Mesenchymal stem cell (in vitro differentiated cells and primary cell): ENCODE measurements at regions not wholly inside any gene's neighbourhood (a gene's known extent, or its start where the extent isn't known, plus 50 kb on each side); places are given as distances from the start of the nearest gene placed in this dataset.

Experiments
- DNase-seq: peaks from one replicate; pipeline ENCODE4 v3.0.0-alpha.2; 2013
- H2AFZ ChIP-seq: one replicate; pipeline ENCODE4 v1.6.1; 2013; ENCODE audit warnings: low read depth, mild to moderate bottlenecking, control low read depth, inconsistent platforms, low read length, moderate library complexity
- H2AK5ac ChIP-seq: 2 replicates; pipeline ENCODE4 v1.6.1; 2013; ENCODE audit warnings: low read length, moderate library complexity, mild to moderate bottlenecking, inconsistent platforms; ENCODE audit not compliant: severe bottlenecking
- H2BK120ac ChIP-seq: one replicate; pipeline ENCODE4 v1.6.1; 2013; ENCODE audit warnings: low read depth, mild to moderate bottlenecking, inconsistent platforms, low read length, moderate library complexity
- H2BK12ac ChIP-seq, 2 experiments: one replicate each; pipeline ENCODE4 v1.6.1; 2013; ENCODE audit warnings: inconsistent platforms in 2 of 2, low read length in 2 of 2, mild to moderate bottlenecking in 2 of 2, moderate library complexity in 2 of 2, control low read depth in 1 of 2
- H2BK15ac ChIP-seq: one replicate; pipeline ENCODE4 v1.6.1; 2013; ENCODE audit warnings: mild to moderate bottlenecking, low read depth, inconsistent platforms; ENCODE audit not compliant: poor library complexity, severe bottlenecking
- H2BK5ac ChIP-seq: 2 replicates; pipeline ENCODE4 v1.6.1; 2013; ENCODE audit warnings: low read depth, mild to moderate bottlenecking, low read length, control low read depth, inconsistent platforms; ENCODE audit not compliant: poor library complexity, severe bottlenecking
- H3K14ac ChIP-seq, 2 experiments: one replicate each; pipeline ENCODE4 v1.6.1; 2013; ENCODE audit warnings: inconsistent platforms in 2 of 2, low read length in 2 of 2, control low read depth in 1 of 2, mild to moderate bottlenecking in 1 of 2, moderate library complexity in 1 of 2
- H3K18ac ChIP-seq, 2 experiments: one replicate each; pipeline ENCODE4 v1.6.1; 2013; ENCODE audit warnings: inconsistent platforms in 2 of 2, low read length in 2 of 2, control low read depth in 1 of 2, low read depth in 1 of 2, mild to moderate bottlenecking in 1 of 2
- H3K23ac ChIP-seq, 2 experiments: one replicate each; pipeline ENCODE4 v1.6.1; 2013; ENCODE audit warnings: inconsistent platforms in 2 of 2, low read length in 2 of 2, mild to moderate bottlenecking in 2 of 2, moderate library complexity in 2 of 2, control low read depth in 1 of 2
- H3K27ac ChIP-seq: 2 replicates; pipeline ENCODE4 v1.5.1; 2013; ENCODE audit warnings: mild to moderate bottlenecking, moderate library complexity, low read length, control low read depth, inconsistent platforms; ENCODE audit not compliant: poor library complexity, severe bottlenecking
- H3K27me3 ChIP-seq, 2 experiments: 2 replicates each; pipeline versions ENCODE4 v1.6.1 to v1.7.0; 2013; ENCODE audit warnings: low read length in 2 of 2, mild to moderate bottlenecking in 2 of 2, moderate library complexity in 2 of 2, control low read depth in 1 of 2, inconsistent platforms in 1 of 2; ENCODE audit not compliant: control insufficient read depth in 1 of 2, insufficient read depth in 1 of 2
- H3K36me3 ChIP-seq, 2 experiments: 2 replicates each; pipeline versions ENCODE4 v1.6.1 to v1.7.0; 2013; ENCODE audit warnings: low read length in 2 of 2, control low read depth in 1 of 2, inconsistent platforms in 1 of 2, low read depth in 1 of 2, mild to moderate bottlenecking in 1 of 2; ENCODE audit not compliant: insufficient read depth in 2 of 2, control insufficient read depth in 1 of 2
- H3K4ac ChIP-seq, 2 experiments: one replicate each; pipeline ENCODE4 v1.6.1; 2013; ENCODE audit warnings: inconsistent platforms in 2 of 2, low read length in 2 of 2, mild to moderate bottlenecking in 2 of 2, moderate library complexity in 2 of 2, control low read depth in 1 of 2, low read depth in 1 of 2
- H3K4me1 ChIP-seq: 2 replicates; pipeline ENCODE4 v1.6.1; 2013; ENCODE audit warnings: low read depth, low read length, control low read depth; ENCODE audit not compliant: control insufficient read depth, insufficient read depth
- H3K4me2 ChIP-seq: 2 replicates; pipeline ENCODE4 v1.6.1; 2013; ENCODE audit warnings: low read length, mild to moderate bottlenecking, inconsistent platforms; ENCODE audit not compliant: poor library complexity, severe bottlenecking
- H3K4me3 ChIP-seq, 2 experiments: 2 replicates each; pipeline versions ENCODE4 v1.5.1 to v1.7.0; 2013; ENCODE audit warnings: low read length in 2 of 2, mild to moderate bottlenecking in 2 of 2, control low read depth in 1 of 2, low read depth in 1 of 2; ENCODE audit not compliant: insufficient read depth in 1 of 2
- H3K79me1 ChIP-seq: replicated peaks from 2 replicates; pipeline ENCODE4 v1.6.1; 2013; ENCODE audit warnings: mild to moderate bottlenecking, control low read depth, low read length, inconsistent platforms; ENCODE audit not compliant: poor library complexity, severe bottlenecking
- H3K9ac ChIP-seq: 2 replicates; pipeline ENCODE4 v1.7.0; 2013; ENCODE audit warnings: mild to moderate bottlenecking, low read length, moderate library complexity
- H3K9me3 ChIP-seq: 2 replicates; pipeline ENCODE4 v1.7.0; 2013; ENCODE audit warnings: mild to moderate bottlenecking, low read length; ENCODE audit not compliant: control insufficient read depth
- H4K8ac ChIP-seq: one replicate; pipeline ENCODE4 v1.6.1; 2013; ENCODE audit warnings: inconsistent platforms, mild to moderate bottlenecking, low read length, moderate library complexity
- H4K91ac ChIP-seq: one replicate; pipeline ENCODE4 v1.6.1; 2013; ENCODE audit warnings: mild to moderate bottlenecking, low read length, inconsistent platforms
- WGBS: methylation state at CpG from one replicate; pipeline ENCODE4 v1.1.7; 2013; ENCODE audit warnings: mixed read lengths; 5-methylcytosine and 5-hydroxymethylcytosine counted together

DNA sequence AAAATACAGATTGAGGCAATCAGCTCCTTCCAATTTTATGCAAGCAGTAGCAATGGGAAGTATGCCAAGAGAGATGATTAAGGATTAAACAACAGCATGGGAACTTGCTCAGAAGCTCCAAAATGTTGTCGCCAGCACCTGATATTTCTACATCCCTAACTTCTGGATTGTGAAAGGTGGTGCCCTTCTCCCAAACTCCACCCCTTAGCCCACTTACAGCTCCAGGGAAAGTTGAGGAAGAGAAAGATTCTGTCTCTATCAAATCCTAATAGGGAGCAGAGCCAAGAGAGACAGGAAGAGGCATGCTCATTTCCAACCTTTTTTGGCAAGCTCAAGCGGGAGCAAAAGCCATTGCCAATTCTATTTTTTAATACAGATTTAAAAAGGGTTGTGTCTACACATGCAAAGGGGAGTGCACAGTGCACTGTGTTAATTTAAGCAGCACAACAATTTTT lies 92.4 kb upstream of the NR3C1 start:
- Histone ChIP-seq H3K4me3 (no peak overlapping the region), H2AFZ (no peak overlapping the region), H3K36me3 (no peaks in the 10 kb centered on the region), H3K27me3 (no peaks in the 10 kb centered on the region), H3K9ac (no peak overlapping the region), H4K91ac (no peak overlapping the region), H3K4me1 (no peaks in the 10 kb centered on the region), H3K4me2 (no peak overlapping the region), H2BK120ac (no peak overlapping the region), H3K4ac (no peak overlapping the region), H3K9me3 (no peaks in the 10 kb centered on the region), H3K27ac (no peak overlapping the region), H3K14ac (no peak overlapping the region), H3K23ac (no peak overlapping the region), H3K79me1 (no peaks in the 10 kb centered on the region), H3K18ac (no peak overlapping the region), H2BK12ac (no peak overlapping the region), H2AK5ac (no peak overlapping the region), H4K8ac (no peak overlapping the region), H2BK5ac (no peak overlapping the region), H2BK15ac (no peak overlapping the region)
- WGBS = no CpG with 5 or more reads among the region's 2 CpGs
- DNase-seq = peak; percentile 47

DNA sequence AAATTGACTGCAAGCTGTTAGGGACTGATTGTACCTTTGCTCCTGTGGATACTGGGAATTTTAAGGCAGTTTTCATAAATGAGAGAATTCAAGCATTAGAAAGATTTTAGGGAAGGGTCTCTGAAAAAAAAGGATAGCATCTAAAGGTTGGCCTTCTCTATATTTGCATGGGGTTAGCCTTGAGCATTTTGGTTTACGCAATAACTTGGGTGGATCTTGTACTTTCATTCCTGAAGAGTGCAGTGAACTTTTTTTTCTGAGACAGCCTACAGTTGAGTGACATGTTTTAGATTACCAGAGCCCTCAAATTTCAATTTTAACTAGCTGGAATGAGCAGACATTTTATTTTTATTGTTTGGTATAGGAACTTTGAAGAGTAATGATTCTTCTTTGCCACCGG lies 91.6 kb upstream of the NR3C1 start:
- H3K4me2 ChIP-seq = no peak overlapping the region
- no peak overlapping the region for H2BK15ac ChIP-seq
- no peaks in the 10 kb centered on the region for H3K79me1 ChIP-seq
- no peak overlapping the region for H2AFZ ChIP-seq
- 100% methylated on average over 1 of the region's 2 CpGs for WGBS
- no peak overlapping the region for H4K91ac ChIP-seq
- peak; percentile 15 for DNase-seq
- no peaks in the 10 kb centered on the region for H3K4me1 ChIP-seq
- no peak overlapping the region for H4K8ac ChIP-seq
- no peak overlapping the region for H3K18ac ChIP-seq
- no peaks in the 10 kb centered on the region for H3K27me3 ChIP-seq
- no peak overlapping the region for H3K9ac ChIP-seq
- H3K4me3 ChIP-seq = no peak overlapping the region
- H3K23ac ChIP-seq = no peak overlapping the region
- H2BK12ac ChIP-seq = no peak overlapping the region
- H2AK5ac ChIP-seq = no peak overlapping the region
- H3K27ac ChIP-seq = no peak overlapping the region
- no peak overlapping the region for H2BK5ac ChIP-seq
- no peak overlapping the region for H2BK120ac ChIP-seq
- no peaks in the 10 kb centered on the region for H3K9me3 ChIP-seq
- H3K36me3 ChIP-seq = no peaks in the 10 kb centered on the region
- H3K14ac ChIP-seq = no peak overlapping the region
- H3K4ac ChIP-seq = no peak overlapping the region

DNA sequence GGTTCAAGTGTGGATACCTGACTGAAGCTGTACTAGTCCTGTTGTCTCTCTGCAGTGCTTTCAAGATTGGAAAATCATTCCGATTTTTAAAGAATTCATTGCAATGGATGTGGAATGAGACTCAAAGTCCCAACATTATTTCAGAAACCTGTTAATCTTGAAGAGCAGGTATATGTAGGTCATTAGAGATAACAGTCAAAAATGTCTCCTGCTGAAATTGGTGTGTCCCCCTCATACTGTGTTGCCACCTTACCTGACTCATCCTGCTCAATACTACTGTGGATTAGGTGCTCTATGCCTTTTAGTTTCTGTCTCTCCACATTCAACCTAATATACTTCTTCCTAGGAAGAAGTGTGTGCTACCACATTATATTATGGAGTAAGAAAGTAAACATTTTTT lies 91.1 kb upstream of the NR3C1 start:
- H3K23ac ChIP-seq = no peak overlapping the region
- no peak overlapping the region for H3K4me2 ChIP-seq
- no peak overlapping the region for H2BK12ac ChIP-seq
- H2BK5ac ChIP-seq = no peak overlapping the region
- no peak overlapping the region for H4K8ac ChIP-seq
- H3K4ac ChIP-seq = no peak overlapping the region
- no peak overlapping the region for H2BK120ac ChIP-seq
- no peak overlapping the region for H4K91ac ChIP-seq
- H2AFZ ChIP-seq = no peak overlapping the region
- H3K27ac ChIP-seq = no peak overlapping the region
- peak overlapping the region; percentile 26 for H3K9ac ChIP-seq
- no peak overlapping the region for H3K18ac ChIP-seq
- no peak overlapping the region for H3K14ac ChIP-seq
- H3K27me3 ChIP-seq = no peaks in the 10 kb centered on the region
- 100% methylated on average over 1 of the region's 1 CpG for WGBS
- no peaks in the 10 kb centered on the region for H3K4me1 ChIP-seq
- H3K4me3 ChIP-seq = no peak overlapping the region
- H3K36me3 ChIP-seq = no peaks in the 10 kb centered on the region
- H3K79me1 ChIP-seq = no peaks in the 10 kb centered on the region
- no peak for DNase-seq
- H2BK15ac ChIP-seq = no peak overlapping the region
- no peaks in the 10 kb centered on the region for H3K9me3 ChIP-seq
- H2AK5ac ChIP-seq = no peak overlapping the region

DNA sequence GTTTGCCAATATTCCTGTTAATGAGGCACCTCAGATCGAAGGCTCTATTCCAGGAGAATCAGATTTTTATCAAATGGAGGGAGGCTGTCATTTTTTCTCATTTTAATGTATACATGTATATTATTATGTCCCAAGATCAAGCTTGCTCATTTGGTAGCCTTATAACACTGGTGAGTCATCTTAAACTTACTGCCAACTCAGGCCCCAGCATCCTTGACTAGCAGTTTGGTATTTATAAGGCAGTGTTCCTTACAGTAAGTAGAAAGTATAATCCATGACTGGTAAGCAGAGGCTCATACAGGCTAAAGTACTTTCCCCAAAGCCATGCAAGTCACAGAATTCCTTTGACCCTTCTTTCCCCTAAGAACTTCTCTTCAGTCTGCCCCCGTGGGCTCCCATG lies 90.7 kb upstream of the NR3C1 start:
- Histone ChIP-seq H3K4ac (no peak overlapping the region), H2BK5ac (no peak overlapping the region), H3K14ac (no peak overlapping the region), H3K36me3 (no peaks in the 10 kb centered on the region), H3K9ac (peak overlapping the region; percentile 26), H3K27ac (no peak overlapping the region), H3K9me3 (no peaks in the 10 kb centered on the region), H3K4me2 (no peak overlapping the region), H3K23ac (no peak overlapping the region), H3K18ac (no peak overlapping the region), H2AK5ac (no peak overlapping the region), H4K8ac (no peak overlapping the region), H3K79me1 (no peaks in the 10 kb centered on the region), H2AFZ (no peak overlapping the region), H3K4me3 (no peak overlapping the region), H3K27me3 (no peaks in the 10 kb centered on the region), H2BK15ac (no peak overlapping the region), H2BK120ac (no peak overlapping the region), H3K4me1 (no peaks in the 10 kb centered on the region), H2BK12ac (no peak overlapping the region), H4K91ac (no peak overlapping the region)
- peak; percentile 42 for DNase-seq
- WGBS = 67% methylated on average over 1 of the region's 2 CpGs
